Mesendoderm (in vitro differentiated cells): ENCODE measurements at regions not wholly inside any gene's neighbourhood (a gene's known extent, or its start where the extent isn't known, plus 50 kb on each side); places are given as distances from the start of the nearest gene placed in this dataset.

Source experiments
- DNase-seq: peaks from one replicate; pipeline ENCODE4 v3.0.0; 2013
- H2AK5ac ChIP-seq: 2 replicates; pipeline ENCODE4 v1.6.1; 2013; ENCODE audit warnings: low read length, inconsistent platforms
- H2BK120ac ChIP-seq: 2 replicates; pipeline ENCODE4 v1.6.1; 2013; ENCODE audit warnings: low read depth, mild to moderate bottlenecking, low read length, moderate library complexity, mixed read lengths
- H2BK15ac ChIP-seq: replicated peaks from 2 replicates; pipeline ENCODE4 v1.6.1; 2013; ENCODE audit warnings: low read depth, mild to moderate bottlenecking, moderate library complexity
- H2BK5ac ChIP-seq: 2 replicates; pipeline ENCODE4 v1.6.1; 2013; ENCODE audit warnings: low read length, inconsistent platforms
- H3K18ac ChIP-seq: 2 replicates; pipeline ENCODE4 v1.6.1; 2013; ENCODE audit warnings: mild to moderate bottlenecking, low read length, mixed read lengths
- H3K23ac ChIP-seq: one replicate; pipeline ENCODE4 v1.6.1; 2013; ENCODE audit warnings: low read length
- H3K27ac ChIP-seq: 2 replicates; pipeline ENCODE4 v1.5.1; 2013; ENCODE audit warnings: low read depth, mild to moderate bottlenecking, inconsistent platforms, low read length, moderate library complexity
- H3K27me3 ChIP-seq: 2 replicates; pipeline ENCODE4 v1.6.1; 2013; ENCODE audit warnings: low read length, control low read depth, mild to moderate bottlenecking, inconsistent platforms; ENCODE audit not compliant: insufficient read depth, poor library complexity
- H3K36me3 ChIP-seq: 2 replicates; pipeline ENCODE4 v1.6.1; 2013; ENCODE audit warnings: low read length, inconsistent platforms; ENCODE audit not compliant: control insufficient read depth, insufficient read depth
- H3K4ac ChIP-seq: one replicate; pipeline ENCODE4 v1.6.1; 2013; ENCODE audit warnings: low read depth, mild to moderate bottlenecking, low read length, moderate library complexity
- H3K4me1 ChIP-seq: 2 replicates; pipeline ENCODE4 v1.6.1; 2013; ENCODE audit warnings: low read depth, low read length, inconsistent platforms; ENCODE audit not compliant: control insufficient read depth
- H3K4me2 ChIP-seq: 2 replicates; pipeline ENCODE4 v1.6.1; 2013; ENCODE audit warnings: low read length
- H3K4me3 ChIP-seq: 2 replicates; pipeline ENCODE4 v1.5.1; 2013; ENCODE audit warnings: mild to moderate bottlenecking, low read length
- H3K56ac ChIP-seq: one replicate; pipeline ENCODE4 v1.6.1; 2013; ENCODE audit warnings: low read length
- H3K79me1 ChIP-seq: 2 replicates; pipeline ENCODE4 v1.6.1; 2013; ENCODE audit warnings: low read length, inconsistent platforms
- H3K79me2 ChIP-seq: 2 replicates; pipeline ENCODE4 v1.6.1; 2013; ENCODE audit warnings: mild to moderate bottlenecking, low read length; ENCODE audit not compliant: control insufficient read depth, insufficient read depth
- H3K9ac ChIP-seq: 2 replicates; pipeline ENCODE4 v1.6.1; 2013; ENCODE audit warnings: low read length, inconsistent platforms
- H4K5ac ChIP-seq: one replicate; pipeline ENCODE4 v1.6.1; 2013; ENCODE audit warnings: low read length
- H4K8ac ChIP-seq: one replicate; pipeline ENCODE4 v1.6.1; 2013; ENCODE audit warnings: low read depth, mild to moderate bottlenecking, control low read depth, low read length, moderate library complexity
- WGBS: extraction: QIAGEN DNeasy Blood & Tissue Kit; methylation state at CpG from one replicate; pipeline ENCODE4 v1.1.7; 2013; ENCODE audit warnings: low lambda C conversion rate, missing lambda C conversion rate; ENCODE audit not compliant: insufficient coverage; ENCODE audit errors: extremely low coverage; 5-methylcytosine and 5-hydroxymethylcytosine counted together

GRCh38 chr16:86306011-86306644 lies 204.2 kb upstream of the FOXF1 start:
- no peak overlapping the region for H3K4me2 ChIP-seq
- H4K5ac ChIP-seq, result no peak overlapping the region
- H3K79me2 ChIP-seq, result no peaks in the 10 kb centered on the region
- H3K36me3 ChIP-seq, result no peaks in the 10 kb centered on the region
- H3K4me3 ChIP-seq, result no peak overlapping the region
- no peak overlapping the region for H3K9ac ChIP-seq
- no peak overlapping the region for H3K27ac ChIP-seq
- no peaks in the 10 kb centered on the region for H3K79me1 ChIP-seq
- no peak overlapping the region for H3K56ac ChIP-seq
- no peak overlapping the region for H2BK120ac ChIP-seq
- H3K27me3 ChIP-seq, result no peaks in the 10 kb centered on the region
- H2AK5ac ChIP-seq, result no peak overlapping the region
- DNase-seq, result no peak
- H2BK15ac ChIP-seq, result no peak overlapping the region
- H4K8ac ChIP-seq, result no peak overlapping the region
- H2BK5ac ChIP-seq, result no peak overlapping the region
- no peak overlapping the region for H3K4ac ChIP-seq
- no CpG with 5 or more reads among the region's 7 CpGs for WGBS
- H3K18ac ChIP-seq, result no peak overlapping the region
- H3K4me1 ChIP-seq, result peaks cover 4% of the 10 kb centered on the region
- no peak overlapping the region for H3K23ac ChIP-seq

- WGBS, result no CpG with 5 or more reads among the region's 9 CpGs
- no peak overlapping the region for H3K23ac ChIP-seq
- H3K79me1 ChIP-seq, result no peaks in the 10 kb centered on the region
- no peaks in the 10 kb centered on the region for H3K79me2 ChIP-seq
- H2BK15ac ChIP-seq, result no peak overlapping the region
- H3K56ac ChIP-seq, result no peak overlapping the region
- no peak overlapping the region for H3K4ac ChIP-seq
- H2BK5ac ChIP-seq, result no peak overlapping the region
- no peak overlapping the region for H3K27ac ChIP-seq
- no peak overlapping the region for H3K18ac ChIP-seq
- H3K36me3 ChIP-seq, result no peaks in the 10 kb centered on the region
- no peak overlapping the region for H2AK5ac ChIP-seq
- H4K5ac ChIP-seq, result no peak overlapping the region
- no peak overlapping the region for H3K9ac ChIP-seq
- H2BK120ac ChIP-seq, result no peak overlapping the region
- H4K8ac ChIP-seq, result no peak overlapping the region
- H3K4me1 ChIP-seq, result peaks cover 4% of the 10 kb centered on the region
- DNase-seq, result no peak
- no peaks in the 10 kb centered on the region for H3K27me3 ChIP-seq
- H3K4me3 ChIP-seq, result no peak overlapping the region
- no peak overlapping the region for H3K4me2 ChIP-seq
These were observed 203.4 kb upstream of the FOXF1 start for GRCh38 chr16:86306811-86307513.

GRCh38 chr16:86307514-86307903 lies 202.8 kb upstream of the FOXF1 start:
- no CpG with 5 or more reads among the region's 6 CpGs for WGBS
- Histone ChIP-seq H2BK15ac (no peak overlapping the region), H4K8ac (no peak overlapping the region), H3K4ac (no peak overlapping the region), H3K9ac (no peak overlapping the region), H3K27ac (no peak overlapping the region), H3K4me2 (no peak overlapping the region), H2BK5ac (no peak overlapping the region), H2AK5ac (no peak overlapping the region), H2BK120ac (no peak overlapping the region), H3K79me1 (no peaks in the 10 kb centered on the region), H3K36me3 (no peaks in the 10 kb centered on the region), H3K27me3 (no peaks in the 10 kb centered on the region), H3K79me2 (no peaks in the 10 kb centered on the region), H3K23ac (no peak overlapping the region), H3K4me3 (no peak overlapping the region), H3K4me1 (peaks cover 4% of the 10 kb centered on the region), H4K5ac (no peak overlapping the region), H3K56ac (no peak overlapping the region), H3K18ac (no peak overlapping the region)
- no peak for DNase-seq

GRCh38 chr16:86308514-86308913 lies 201.8 kb upstream of the FOXF1 start:
- WGBS, result no CpG with 5 or more reads among the region's 10 CpGs
- H3K4me3 ChIP-seq, result no peak overlapping the region

GRCh38 chr16:86313631-86314030 lies 196.7 kb upstream of the FOXF1 start:
- no peak overlapping the region for H4K5ac ChIP-seq
- H2BK5ac ChIP-seq, result no peak overlapping the region
- no peak overlapping the region for H3K9ac ChIP-seq
- no peak overlapping the region for H3K56ac ChIP-seq
- H3K18ac ChIP-seq, result no peak overlapping the region
- no peak overlapping the region for H3K4me2 ChIP-seq
- no peak overlapping the region for H2BK15ac ChIP-seq
- H2BK120ac ChIP-seq, result no peak overlapping the region
- no peaks in the 10 kb centered on the region for H3K4me1 ChIP-seq
- H3K36me3 ChIP-seq, result no peaks in the 10 kb centered on the region
- WGBS, result no CpG with 5 or more reads among the region's 8 CpGs
- H3K4ac ChIP-seq, result no peak overlapping the region
- no peaks in the 10 kb centered on the region for H3K79me1 ChIP-seq
- no peak overlapping the region for H2AK5ac ChIP-seq
- peak; percentile 78 for DNase-seq
- no peaks in the 10 kb centered on the region for H3K27me3 ChIP-seq
- H3K4me3 ChIP-seq, result no peak overlapping the region
- no peak overlapping the region for H4K8ac ChIP-seq
- H3K23ac ChIP-seq, result no peak overlapping the region
- H3K79me2 ChIP-seq, result no peaks in the 10 kb centered on the region
- H3K27ac ChIP-seq, result no peak overlapping the region

More at GRCh38 chr16:86308514-86308913, 201.8 kb upstream of the FOXF1 start:
- Histone ChIP-seq H3K18ac (no peak overlapping the region), H4K8ac (no peak overlapping the region), H3K4me2 (no peak overlapping the region), H2AK5ac (no peak overlapping the region), H4K5ac (no peak overlapping the region), H3K4ac (no peak overlapping the region), H3K79me2 (no peaks in the 10 kb centered on the region), H3K4me1 (peaks cover 4% of the 10 kb centered on the region), H3K36me3 (no peaks in the 10 kb centered on the region), H3K23ac (no peak overlapping the region), H3K27ac (no peak overlapping the region), H3K56ac (peak overlapping the region; percentile 31), H3K27me3 (no peaks in the 10 kb centered on the region), H3K79me1 (no peaks in the 10 kb centered on the region), H3K9ac (no peak overlapping the region), H2BK15ac (no peak overlapping the region), H2BK120ac (no peak overlapping the region), H2BK5ac (peak overlapping the region; percentile 20)
- no peak for DNase-seq
